HG03460 (cell line): ENCODE measurements at regions not wholly inside any gene's neighbourhood (a gene's known extent, or its start where the extent isn't known, plus 50 kb on each side); places are given as distances from the start of the nearest gene placed in this dataset.

Experiments used
- ATAC-seq: cut with Tn5 transposase; IDR thresholded peaks from one replicate; pipeline ENCODE4 v1.9.1; 2021; ENCODE audit not compliant: unreplicated experiment

DNA sequence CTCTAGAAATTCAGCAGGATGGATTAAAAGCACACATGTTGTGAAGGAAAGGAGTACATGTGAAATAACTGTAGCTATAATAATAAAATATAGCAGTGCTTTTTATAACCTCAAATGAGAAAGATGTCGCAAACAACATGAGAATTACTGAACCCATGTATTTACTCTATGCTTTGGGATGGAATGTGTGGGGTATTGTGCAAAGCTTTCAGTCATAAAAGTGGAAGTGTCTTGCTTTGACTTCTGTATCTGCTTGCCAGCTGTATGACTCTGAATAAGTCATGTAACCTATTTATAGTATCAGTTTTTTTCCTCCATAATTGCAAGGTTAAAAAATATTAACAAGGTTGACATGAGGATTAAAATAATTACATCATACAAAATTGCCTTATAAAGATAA lies 519.3 kb upstream of the CADM2 start:
- no peak for ATAC-seq

DNA sequence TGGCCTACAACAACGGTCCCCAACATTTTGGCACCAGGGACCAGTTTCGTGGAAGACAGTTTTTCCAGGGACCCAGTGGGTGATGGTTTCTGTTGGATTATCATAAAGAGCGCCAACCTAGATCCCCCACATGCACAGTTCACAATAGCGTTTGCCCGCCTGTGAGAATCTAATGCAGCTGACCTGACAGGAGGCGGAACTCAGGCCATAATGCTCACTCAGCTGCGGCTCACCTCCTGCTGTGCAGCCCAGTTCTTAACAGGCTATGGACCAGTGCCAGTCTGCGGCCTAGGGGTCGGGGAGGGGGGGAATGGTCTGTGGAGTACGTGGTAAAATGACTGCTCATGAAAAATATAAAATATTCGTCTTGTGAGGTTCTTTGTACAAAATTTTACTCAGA lies 518.5 kb upstream of the CADM2 start:
- no peak for ATAC-seq

DNA sequence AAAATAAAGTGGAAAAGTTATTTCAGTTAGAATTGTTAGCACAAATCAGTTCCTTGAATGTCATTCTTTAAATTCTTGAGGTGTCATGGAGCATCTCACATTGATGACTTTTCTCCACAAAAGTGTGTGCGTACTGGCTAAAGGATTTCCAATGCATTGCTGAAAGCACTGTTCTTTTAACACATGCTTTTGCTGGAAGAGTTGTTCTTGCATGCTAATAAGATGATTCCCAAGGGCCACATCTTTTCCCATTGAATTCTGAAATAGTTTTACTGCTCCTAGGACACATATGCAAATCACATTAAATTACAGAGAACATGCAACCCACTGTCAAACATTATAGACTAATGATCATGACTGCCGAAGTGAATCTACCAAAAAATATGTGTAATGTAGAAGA lies 516.3 kb upstream of the CADM2 start:
- no peak for ATAC-seq

DNA sequence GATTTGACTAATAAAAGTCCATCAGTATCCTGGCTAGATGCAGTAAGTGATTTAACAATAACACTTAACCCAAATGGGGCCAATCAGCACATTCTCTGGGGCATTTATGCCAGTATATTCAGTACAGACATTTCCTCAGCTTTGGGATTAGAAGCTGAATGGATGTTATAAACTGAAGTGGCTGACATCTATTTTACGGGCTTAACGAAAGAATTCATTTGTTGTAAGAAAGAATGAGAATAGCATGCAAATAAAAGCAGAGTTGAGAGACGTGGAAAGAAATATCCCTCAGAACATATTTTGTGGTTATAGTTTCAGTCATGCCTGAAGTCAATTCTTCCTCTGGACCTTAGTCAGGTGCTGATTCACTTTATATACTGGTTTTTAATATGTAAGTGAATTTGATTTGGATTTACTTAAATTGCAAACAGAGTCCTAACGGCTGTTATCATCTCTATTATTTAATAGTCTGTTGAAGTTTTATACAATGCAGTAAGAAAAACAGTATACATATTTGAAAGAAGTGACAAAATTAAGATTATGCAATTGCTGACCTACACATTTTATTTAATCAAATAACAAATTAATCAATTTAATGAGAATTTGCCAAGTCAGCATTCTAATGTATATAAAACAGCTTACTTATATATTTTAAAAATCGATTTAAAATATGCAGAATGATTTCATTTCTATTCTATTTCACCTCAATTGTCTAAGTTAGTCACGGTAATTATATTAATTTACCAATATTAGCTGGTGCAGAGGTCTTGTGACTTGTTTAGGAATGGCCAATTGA lies 513.9 kb upstream of the CADM2 start:
- ATAC-seq = no peak

DNA sequence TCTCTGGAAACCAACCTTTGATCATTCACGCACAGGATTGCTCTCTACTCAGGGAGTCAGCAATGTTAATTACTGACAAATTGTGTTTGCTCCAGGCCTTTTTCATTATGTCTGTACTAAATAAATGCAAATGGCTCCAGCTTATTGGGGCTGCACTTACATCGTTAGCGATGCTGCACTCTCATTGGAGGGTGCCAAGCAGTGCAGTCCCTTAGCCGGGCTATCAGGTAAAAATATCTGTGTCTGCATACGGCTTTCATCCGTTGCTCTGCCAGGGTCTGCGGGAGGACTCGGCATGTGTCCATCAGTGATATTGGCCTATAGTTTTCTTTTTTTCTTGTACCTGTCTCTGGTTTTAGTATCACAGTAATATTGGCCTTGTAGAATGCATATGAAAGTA lies 471.5 kb upstream of the CADM2 start:
- no peak for ATAC-seq

DNA sequence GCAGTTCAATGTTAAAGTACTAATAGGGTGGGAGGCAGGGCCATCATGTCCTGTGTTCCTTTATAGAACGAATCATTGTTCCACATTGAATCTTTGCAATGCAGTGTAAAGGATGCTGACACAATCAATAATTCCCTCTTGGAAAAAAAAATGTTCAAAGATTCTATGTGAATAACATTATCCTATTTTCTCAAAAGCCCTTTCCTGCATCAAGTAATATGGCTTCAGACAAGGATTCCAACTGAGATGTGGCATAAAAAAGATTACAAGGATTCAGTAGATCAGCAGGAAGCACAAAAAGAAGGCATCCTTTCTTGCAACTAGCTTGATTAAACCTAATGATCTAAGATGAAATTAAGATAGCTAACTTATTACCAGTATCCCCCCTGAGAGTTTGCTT lies 454.0 kb upstream of the CADM2 start:
- no peak for ATAC-seq

DNA sequence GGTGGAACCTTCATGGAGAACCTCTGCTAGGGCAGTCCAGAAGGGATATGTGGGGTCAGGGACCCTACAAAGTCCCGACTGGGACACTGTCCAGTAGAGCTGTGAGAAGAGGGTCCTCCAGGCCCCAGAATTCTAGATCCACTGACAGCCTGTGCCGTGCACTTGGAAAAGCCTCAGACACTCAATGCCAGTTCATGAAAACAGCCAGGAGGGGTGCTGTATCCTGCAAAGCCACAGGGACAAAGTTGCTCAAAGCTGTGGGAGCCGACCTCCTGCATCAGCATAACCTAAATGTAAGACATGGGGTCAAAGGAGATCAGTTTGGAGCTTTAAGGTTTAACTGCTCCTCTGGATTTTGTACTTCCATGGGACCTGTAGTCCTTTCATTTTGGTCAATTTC lies 448.8 kb upstream of the CADM2 start:
- no peak for ATAC-seq

DNA sequence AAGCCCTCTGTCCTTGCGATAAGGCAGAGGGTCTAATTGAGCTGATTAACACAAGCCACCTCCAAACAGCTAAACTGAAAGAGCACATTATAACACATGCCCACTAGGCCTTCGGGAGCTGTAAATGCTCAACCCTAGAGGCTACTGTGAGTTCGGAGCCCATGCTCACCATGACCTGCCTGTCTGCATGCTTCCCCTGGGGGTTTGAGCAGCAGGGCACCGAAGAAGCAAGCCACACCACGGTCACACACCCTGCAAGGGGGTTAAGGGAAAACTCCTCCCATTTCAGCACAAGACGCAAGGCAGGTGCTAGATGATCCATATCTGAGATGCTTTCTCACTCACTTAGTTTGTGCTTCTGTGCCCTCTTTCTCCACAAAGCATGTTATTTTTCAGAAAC lies 435.9 kb upstream of the CADM2 start:
- ATAC-seq = no peak

DNA sequence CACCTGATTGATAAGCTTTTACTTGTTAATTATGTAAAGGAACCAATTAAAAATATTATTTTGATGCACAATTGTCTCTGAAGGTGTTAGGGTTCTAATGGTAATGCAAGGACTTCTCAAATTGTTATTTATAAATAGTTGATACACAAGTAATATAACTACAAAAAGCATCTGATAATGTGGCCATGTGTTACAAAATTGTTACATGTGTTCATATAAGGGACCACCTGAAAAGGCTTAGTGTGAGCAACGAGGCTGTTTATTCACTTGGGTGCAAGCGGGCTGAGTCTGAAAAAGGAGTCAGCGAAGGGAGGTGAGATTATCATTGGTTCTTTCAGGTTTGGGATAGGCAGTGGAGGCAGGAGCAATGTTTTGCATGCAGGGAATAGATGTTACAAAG lies 421.9 kb upstream of the CADM2 start:
- no peak for ATAC-seq

DNA sequence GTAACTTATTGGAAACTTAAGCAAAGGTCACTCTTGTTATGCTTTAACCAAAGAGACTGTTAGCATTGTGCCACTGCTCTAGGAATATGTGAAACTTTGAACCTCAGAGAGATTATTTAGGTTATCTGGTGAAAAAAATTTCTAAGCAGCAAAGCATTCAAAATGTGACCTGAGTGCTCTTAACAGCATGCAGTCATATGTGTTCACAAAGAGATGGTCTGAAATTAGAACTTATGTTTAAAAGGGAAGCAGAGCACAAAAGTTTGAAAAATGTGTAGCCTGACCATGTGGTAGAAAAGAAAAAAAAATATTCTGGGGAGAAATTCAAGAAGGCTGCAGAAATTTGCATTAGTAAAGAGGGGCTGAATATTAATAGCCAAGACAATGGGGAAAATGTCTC lies 420.2 kb upstream of the CADM2 start:
- no peak for ATAC-seq

DNA sequence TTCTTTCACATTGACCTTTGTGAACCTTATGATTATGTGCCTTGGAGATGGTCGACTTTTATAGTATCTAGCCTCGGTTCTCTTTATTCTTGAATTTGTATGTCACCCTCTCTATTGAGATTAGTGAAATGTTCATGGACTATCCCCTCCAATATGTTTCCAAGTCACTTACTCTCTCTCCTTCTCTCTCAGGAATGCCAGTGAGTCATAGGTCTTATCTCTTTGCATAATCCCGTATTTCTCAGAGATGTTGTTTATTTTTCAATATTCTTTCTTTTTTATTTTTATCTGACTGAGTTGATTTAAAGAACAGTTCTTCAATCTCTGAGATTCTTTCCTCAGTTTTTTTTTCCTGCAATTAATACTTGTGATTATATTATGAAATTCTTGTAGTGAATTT lies 411.6 kb upstream of the CADM2 start:
- no peak for ATAC-seq

DNA sequence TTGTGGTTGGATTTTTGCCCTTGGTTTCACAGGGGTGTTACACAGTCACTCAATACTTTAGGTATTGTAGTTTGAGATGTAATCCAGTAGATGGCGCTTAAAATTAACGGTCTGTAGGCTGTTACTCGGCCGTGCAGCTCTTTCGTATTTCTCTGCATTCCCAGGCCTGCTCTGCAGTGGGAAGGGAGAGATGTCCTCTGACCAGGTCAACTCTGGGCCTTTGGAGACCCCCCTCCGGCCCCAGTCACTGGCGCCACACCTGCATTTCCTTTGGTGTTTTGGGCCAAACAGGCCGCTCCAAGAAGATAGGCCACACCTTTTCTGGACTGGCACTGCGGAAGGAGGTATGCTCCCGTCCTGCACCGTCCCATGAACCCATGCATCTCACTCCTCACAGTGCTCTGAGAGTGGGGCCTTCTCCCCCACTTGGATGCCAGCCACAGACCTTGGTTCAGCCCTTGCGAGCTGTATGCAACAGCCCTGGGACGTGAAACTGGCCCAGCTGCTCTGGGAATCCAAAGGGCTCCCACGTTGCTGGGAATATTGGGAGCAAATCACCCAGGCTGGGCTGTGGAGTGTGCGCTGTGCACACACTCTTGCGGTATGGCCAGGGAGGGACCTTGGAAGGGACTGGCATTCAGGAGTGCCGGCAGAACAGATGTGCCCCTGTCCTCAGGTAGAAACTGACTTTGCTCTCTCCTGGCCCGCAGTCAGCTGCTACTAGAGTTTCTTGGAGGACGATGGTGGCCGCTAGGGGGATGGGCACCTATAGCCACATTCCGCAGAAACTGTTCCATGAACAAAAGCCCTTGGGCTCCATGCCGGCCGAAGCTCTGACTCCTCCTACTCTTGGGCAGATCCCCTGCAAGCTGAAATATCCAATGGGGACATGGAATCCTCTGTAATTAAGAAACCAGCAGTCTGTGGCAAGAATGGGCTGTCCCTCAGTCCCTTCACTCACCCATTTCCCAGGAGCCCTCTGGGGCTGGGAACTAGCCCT lies 410.5 kb upstream of the CADM2 start:
- peak; percentile 85 for ATAC-seq

DNA sequence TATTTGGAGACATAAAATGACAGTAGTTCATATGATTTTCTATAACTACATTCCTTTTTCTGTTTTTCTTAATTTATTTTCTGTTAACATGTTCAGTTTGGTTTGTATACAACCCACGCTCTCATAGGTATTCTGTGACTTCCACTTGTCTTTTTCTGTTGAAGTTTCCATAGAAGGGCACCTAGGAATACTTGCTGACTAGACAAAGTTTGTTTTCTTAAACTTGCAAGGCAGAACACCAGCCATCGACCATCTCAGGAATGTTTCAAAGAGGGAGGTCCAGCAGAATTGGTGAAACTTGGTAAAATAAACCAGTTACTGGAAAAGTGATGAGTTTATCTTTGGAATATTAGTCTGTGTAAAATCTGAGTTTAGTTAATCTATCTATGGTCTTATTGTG lies 403.2 kb upstream of the CADM2 start:
- no peak for ATAC-seq

DNA sequence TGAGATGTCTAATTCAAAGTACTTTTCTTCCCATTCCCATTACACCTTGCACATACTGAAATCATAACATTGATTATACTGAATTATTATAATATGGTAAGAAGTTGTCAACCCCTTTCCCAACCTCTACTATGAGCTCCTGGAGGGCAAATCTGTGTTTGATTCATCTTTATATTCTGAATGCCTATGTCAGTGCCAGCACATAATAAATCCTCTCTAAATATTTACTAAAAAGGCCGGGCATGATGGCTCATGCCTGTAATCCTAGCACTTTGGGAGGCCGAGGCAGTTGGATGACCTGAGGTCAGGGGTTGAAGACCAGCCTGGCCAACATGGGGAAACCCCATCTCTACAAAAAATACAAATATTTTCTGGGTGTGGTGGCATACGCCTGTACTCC lies 392.5 kb upstream of the CADM2 start:
- no peak for ATAC-seq

DNA sequence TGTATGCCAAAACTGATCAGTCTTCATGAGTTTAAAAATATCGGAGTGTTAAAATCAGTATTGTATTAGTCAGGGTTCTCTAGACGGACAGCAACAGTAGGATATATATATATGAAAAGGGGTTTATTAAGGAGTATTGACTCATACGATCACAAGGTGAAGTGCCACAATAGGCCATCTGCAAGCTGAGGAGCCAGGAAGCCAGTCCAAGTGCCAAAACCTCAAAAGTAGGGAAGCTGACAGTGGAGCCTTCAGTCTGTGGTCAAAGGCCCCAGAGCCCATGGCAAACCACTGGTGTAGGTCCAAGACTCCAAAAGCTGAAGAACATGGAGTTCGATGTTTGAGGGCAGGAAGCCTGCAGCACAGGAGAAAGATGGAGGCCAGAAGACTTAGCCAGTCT lies 391.0 kb upstream of the CADM2 start:
- no peak for ATAC-seq

DNA sequence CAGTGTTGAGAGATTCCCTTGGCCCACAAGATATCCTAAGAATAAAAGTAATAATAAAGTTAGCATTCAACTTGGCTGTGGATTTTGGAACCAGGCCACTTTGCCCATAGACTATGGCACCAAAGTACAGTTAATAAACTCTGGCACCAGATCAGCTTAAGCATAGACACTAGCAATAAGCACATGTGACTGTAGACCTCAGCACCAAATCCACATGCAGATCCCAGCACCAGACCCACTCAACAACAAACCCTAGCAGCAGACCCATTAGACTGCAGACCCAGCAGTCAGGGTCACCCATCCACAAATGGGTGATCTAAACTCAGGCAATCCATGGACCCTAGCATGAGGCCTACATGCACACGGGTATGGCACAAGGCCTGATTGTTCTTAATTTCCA lies 384.8 kb upstream of the CADM2 start:
- ATAC-seq = no peak

DNA sequence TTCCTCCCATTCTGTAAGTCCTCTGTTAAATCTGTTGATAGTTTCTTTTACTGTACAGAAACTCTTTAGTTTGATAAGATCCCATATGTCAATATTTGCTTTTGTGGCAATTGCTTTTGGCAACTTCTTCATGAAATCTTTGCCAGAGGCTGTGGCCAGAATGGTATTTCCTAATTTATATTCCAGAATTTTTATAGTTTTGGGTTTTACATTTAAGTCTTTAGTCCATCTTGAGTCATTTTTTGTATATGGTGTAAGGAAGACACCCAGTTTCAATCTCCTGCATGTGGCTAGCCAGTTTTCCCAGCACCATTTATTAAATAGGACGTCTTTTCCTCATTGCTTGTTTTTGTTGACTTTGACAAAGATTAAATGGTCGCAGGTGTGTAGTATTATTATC lies 372.4 kb upstream of the CADM2 start:
- ATAC-seq = no peak

DNA sequence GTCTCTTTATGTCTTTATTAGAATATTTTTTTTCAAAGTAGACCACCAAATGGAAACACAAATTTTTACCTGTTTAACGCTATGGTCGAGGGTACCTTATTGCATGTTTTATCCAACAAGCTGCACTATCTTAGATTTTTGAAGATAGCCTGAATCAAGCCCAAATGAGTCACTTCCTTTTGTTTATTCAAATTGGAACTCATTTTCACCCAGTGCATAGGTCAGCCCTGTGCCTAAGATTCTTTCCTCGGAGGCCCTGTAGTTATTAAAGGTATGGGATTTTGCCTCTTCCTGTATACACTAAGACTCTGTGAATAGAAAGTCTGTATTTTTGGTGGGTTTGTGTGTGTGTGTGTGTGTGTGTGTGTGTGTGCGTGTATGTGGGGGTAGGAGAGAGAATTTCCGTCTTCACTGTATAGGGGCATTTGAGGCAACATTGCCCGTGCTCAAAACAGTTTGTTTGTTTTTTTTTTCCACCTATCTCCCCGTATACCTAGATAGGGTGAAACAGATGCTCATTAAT lies 358.0 kb upstream of the CADM2 start:
- ATAC-seq = no peak

DNA sequence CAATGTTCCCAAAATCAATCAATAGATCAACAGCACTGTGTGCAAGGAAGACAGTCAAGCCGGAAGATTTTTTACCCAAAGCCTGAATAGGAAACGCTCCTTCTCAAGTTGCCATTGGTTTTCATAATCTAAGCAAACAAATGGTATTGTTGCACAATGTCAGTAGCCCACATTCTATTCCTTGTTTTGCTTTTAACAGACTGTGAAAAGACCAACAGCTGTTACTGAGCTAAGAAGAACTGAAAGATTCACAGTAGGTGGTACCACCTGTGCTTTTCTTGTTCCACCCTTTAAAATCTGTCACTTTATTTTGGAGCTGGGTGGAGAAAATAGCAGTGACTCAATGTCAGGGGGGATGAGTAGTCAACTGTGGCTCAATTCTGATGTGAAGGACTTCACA lies 357.5 kb upstream of the CADM2 start:
- ATAC-seq = no peak

DNA sequence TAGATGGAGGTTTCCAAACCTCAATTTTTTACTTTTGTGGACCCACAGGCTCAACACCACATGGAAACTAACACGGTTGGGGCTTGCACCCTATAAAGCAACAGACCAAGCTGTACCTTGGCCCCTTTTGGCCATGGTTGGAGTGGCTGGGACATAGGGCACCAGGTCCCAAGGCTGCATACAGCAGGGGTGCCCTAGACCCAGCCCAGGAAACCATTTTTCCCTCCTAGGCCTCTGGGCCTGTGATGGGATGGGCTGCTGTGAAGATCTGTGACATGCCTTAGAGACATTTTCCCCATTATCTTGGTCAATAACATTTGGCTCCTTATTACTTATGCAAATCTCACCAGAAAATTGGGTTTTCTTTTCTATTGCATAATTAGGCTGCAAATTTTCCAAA lies 337.0 kb upstream of the CADM2 start:
- ATAC-seq = no peak

DNA sequence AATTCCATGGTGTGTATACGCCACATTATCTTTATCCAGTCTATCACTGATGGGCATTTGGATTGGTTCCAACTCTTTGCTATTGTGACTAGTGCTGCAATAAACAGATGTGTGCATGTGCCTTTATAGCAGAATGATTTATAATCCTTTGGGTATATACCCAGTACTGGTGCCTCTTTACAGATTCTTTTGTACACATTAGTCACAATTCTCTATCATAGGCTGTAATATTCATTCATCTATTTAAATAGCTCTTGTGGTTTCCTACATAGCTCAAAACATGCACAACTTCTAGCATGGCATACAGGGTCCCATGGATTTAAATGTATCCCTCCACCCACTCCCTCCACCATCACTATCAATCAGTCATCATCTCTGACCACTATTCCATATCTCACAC lies 324.1 kb upstream of the CADM2 start:
- ATAC-seq = no peak

DNA sequence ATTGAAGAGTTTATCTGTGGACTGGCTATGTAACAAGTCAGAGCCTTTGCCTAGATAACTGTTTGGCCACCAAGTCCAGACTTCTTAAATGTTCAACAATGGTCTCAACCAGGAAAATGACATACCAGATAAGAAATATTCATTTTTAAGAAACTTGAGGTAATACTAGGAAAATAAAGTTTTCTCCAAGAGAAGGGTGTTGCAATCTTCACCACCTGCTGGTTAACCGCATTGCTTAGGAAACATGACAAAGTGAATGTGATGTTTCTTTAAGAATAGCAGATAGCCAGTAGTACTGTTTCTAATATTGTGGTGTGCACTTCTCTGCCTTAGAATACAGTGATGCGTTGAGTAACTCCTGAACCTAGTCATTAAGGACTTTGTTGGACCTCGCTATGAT lies 321.5 kb upstream of the CADM2 start:
- no peak for ATAC-seq
